RPMI8226 (cell line): ENCODE measurements at regions not wholly inside any gene's neighbourhood (a gene's known extent, or its start where the extent isn't known, plus 50 kb on each side); places are given as distances from the start of the nearest gene placed in this dataset.
A peak's percentile ranks its signal among the peaks of the same experiment; 100 is the strongest.

Source experiments
- DNase-seq: peaks from one replicate; pipeline ENCODE4 v3.0.0-alpha.2; 2015

DNA sequence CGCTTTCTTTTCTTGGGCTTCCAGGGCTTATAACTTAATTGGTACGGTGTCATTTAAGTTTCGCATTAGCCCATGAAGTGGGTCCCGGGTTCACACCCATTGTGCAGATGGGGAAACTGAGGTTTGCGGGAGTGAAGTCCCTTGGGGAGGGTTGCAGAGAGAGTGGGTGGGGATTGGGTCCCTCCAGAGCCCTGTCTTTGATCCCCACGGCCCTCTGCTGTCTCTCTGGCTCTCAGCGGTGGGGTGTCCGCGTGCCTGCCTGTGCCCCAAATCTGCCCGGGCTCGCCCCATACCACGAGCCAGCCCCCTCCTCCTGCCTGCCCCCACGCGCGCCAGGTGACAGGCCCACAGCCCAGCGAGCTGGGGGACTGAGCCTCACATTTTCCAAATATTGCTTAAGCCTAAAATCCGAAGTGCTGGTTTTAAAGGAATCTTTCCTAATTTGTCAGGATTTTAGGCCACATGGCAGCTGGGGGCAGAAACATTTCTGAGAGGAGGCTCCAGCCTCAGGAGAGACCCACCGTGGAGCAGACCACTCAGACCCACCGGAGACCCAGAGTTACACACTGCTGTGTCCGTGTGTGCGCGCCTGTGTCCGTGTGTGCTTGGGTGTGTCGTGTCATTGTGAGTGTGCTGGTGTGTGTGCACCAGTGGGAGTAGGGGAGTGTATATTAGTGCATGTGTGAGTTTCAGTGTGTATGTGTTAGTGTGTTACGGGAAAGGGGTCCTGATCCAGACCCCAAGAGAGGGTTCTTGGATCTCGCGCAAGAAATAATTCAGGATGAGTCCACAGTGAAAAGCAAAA lies 159.5 kb upstream of the IER5L start:
- no peak for DNase-seq

DNA sequence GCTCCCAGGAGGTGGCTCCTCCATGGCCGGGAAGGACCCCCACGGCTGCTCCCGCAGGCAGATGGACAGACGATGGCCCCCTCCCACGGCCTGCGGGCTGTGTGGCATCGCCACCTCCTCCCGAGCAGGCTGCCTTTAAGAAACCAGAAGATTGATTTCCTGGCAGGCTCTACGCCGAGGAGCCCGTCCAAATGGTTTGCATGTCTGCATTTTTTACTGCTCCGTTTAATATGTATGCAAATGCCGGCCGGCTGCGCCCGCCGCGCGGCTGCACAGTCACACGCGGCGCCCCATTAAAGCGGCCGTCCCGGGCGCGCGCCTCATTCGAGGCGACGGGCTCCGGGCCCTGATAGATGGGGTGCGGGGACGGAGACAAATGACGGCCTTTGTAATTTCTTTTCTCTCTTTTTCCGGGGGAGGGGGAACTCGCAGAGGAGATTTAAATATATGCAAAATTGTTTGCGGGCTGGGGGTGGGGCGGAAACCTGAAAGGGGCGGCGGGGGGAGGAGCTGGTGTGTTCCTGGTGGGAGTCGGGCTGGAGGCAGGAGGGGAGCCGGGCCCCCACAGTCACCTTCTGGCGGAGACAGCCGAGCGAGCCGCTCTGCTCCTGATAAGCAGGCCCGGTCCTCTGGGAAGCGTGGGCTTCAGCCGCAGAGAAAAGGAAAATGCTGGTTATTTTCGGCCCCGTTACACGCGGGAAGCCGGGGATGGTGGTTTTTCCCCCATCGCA lies 158.7 kb upstream of the IER5L start:
- DNase-seq = peak; percentile 79

DNA sequence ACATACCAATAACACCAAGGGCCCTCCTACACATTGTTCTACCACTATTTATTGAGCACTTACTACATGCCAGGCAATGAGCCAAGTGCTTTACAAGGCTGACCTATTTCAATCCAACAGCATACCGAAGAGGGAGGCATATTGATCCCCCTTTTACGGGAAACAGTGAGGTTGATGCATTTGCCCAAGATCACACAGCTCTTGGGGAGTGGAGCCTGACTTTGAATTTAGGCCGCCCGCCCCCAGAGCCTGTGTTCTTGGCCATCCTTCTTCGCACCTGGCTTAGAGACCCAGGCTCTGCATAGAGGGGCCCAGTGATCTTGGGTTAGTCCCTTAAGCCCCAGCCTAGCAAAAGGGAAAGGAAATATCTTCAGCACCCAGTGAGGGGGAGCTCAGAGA lies 158.1 kb upstream of the IER5L start:
- no peak for DNase-seq

DNA sequence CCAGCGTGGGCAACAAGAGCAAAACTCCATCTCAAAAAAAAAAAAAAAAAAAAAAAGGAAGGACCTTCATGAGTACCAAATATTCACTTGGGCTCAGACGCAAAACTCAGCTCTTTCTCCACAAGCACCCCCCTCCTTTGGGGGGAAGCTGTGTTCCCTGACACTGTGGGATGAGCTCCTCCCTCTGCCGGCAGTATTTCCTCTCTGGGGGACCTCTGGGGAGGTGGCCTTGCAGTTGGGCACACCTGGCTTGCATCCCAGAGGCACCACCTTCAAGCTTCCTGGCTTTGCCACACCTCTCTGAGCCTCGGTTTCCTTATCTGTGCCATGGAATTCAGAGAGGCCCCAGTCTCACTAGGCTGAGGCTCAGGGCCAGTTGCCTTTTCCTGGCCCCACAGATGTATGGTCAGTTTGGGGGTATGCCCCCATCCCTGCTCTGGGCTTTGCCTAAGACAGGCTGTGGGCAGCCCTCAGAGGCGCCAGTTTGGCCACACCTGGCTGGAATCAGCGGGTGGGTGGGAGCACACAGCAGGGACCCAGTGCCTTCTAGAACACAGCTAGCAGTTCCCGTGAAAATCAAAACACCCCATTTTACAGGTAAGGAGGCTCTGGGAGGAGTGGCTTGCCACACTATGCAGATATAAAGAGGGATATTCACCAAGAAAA lies 157.5 kb upstream of the IER5L start:
- no peak for DNase-seq

DNA sequence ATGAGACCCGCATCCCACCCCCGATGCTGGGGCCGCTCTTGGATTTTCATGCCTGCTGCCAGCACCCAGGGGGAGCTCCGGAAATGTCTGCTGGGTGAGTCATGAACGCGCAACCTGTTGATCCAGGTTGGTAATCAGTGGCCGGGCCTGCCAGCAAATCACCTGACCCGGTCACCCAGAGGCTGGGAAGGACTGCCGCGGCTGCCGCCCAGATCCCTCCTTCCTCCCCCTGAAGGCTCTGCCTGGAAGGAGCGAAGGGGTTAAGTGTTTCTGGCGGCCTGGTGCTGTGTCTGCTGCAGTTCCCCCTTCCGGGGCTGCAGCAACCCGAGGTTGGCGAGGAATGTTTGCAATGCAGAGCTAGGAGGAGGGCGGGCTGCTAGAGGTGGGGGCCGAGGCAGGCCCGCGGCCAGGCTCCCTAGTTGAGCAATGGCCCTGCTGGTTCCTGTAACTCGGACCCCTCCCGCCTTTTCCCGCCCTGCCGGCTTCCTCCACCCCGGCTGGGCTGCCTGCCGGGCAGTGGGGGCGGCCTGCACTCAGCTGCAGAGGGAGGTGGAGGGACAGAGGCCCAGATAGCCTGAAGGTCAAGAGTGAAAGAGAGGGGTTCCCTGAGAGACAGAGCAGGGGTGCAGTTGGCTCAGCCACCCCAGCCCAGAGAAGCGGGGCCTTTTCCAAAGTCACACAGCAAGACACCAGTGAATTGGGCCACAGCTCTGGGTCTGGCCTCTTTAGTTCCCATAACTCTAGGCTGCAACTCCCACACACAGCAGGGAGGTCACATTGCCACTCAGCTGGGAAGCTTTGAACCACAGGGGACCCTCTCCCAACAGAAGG lies 156.3 kb upstream of the IER5L start:
- DNase-seq = peak; percentile 65

DNA sequence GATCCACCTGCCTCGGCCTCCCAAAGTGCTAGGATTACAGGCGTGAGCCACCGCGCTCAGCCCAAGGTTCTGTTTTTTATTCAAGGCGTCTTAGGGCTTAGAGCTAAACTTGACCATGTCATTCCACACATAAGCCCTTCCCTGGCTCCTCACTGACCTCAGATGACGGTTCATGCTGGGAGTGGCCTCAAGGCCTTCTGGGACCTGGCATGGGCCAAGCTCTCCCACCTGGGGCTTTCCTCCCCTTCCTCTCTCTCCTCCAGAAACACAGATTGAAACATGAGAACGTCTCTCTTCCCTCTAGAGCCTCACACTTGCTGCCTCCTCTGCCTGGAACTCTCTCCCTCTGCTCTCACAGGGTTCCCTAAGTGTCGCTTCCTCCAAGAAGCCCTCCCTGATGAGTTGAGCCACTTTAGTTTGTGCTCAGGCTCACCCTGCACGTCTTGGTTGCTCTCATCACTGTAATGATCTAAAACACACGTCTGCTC lies 155.6 kb upstream of the IER5L start:
- DNase-seq = no peak

DNA sequence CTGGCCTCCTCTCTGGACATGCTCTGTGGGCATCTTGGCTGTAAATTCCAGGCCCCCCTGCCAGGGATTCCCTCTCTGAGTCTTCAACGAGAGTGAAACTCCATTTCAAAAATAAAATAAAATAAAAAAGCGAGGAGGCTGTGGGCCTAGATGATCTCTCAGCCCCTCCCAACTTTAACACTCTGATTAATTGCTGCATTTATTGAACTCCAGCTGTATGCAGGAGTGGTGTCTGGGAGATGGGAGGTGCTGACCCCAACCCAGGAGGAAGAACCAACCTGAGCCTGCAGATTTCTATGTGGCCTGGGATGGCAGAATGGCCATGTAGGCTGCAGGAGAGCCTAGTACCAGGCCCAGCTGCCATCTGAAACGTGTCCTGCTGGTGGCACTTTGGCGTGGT lies 154.5 kb upstream of the IER5L start:
- no peak for DNase-seq

DNA sequence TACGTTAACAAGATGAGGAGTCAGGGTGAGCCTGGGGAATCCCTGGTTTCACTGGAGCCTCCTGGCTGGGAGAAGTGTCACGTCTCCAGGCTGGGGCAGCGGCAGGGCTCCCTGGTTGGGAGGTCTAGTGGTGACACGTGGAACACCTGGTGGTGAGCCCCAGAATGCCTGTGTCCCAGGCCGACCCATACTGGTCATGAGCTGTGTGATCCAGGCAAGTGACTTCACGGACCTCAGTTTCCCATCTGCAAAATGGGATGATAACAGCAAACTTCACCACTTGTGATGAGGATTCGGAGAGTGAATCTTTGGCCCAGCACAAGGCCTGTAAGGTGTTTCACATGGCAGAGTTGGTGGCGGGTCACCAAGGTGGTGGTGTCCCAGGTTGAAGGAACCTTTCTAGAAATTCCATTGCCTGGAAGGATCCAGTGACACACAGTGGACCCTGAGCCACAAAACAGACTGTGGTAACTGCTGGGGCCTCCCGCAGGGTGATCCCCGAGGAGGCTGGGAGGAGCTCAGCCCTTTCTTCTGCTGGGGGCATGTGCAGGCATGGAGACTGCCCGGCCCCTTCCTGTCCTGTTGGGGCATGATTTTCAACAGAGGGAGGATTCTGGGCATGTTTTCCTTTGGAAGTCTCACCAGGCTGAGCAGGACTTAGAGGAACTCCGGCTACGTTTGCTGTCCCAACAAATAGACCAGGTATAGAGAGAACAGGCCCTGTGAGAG lies 153.9 kb upstream of the IER5L start:
- no peak for DNase-seq

DNA sequence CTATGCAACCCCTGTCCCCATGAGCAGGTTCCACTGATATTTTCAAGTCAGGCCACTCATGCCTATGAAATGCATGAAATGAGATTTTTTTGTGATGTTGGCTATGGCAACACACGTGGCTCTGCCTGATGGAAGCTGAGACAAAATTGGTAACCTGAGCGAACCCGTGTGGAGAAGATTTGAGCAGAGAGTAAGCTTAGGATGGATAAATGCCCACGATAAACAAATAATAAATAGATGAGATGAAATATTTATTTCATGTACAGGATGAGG lies 153.4 kb upstream of the IER5L start:
- DNase-seq = no peak

DNA sequence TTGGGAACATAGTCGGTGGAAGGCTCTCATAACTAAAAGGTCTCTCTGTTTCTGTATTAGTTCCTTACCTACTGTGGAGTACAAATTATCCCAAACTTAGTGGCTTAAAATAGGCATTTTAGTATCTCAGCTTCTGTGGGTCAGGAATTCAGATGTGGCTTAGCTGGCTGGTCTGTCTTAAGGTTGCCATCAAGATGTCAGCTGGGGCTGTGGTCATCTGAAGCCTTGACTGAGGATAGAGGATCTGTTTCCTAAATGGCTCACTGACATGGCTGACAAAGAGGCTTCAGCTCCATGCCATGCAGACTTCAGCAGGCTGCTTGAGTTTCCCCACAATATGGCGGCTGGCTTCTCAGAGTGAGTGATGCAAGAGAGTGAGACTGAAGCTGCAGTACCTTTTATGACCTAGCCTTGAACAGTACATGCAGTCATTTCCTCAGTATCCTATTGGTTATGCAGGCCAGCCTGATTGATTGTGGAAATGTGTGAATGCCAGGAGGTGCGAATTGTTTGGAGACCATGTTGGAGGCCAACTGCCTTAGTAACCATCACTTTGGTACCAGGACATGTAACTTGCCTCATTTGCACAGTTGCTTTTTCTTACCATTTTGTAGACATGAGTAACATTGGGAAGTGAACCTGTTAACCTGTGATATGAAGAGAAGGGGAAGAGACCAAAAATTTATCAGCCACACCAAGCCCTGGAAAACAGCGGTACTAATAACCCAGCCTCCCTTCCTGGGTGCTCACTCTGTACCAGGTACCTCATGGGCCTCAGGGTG lies 152.8 kb upstream of the IER5L start:
- no peak for DNase-seq

DNA sequence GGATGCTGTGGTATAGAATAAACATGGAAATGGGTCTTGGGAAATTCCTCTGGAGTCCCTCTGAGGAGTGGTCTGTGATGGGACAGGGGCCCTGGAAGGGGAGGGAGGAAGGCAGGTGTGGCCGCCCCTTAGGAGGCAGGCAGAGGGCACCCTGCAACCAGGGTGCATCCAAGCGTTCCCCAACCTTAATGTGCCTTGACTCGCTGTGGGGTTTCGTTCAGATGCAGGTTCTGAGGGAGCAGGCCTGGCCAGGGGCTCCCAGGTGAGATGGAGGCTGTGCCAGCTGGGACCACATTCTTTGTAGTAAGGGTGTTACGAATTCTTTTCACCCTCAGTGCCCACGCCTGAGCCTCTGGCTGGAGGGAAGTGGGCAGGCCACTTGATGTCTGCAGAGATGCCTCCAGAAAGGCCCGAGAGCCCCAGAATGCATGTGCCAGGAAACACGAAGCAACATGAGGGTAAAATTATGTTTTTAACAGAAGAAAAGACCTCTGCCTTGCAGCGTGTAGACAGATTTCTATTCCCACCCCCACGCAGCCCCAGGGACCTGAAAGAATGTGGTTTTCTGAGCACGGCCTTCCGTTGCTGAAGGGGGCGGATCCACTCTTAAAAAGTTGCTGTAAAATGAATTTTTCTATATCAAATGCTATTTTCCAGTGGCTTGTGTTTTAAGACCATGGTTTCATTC lies 150.4 kb upstream of the IER5L start:
- DNase-seq = no peak

DNA sequence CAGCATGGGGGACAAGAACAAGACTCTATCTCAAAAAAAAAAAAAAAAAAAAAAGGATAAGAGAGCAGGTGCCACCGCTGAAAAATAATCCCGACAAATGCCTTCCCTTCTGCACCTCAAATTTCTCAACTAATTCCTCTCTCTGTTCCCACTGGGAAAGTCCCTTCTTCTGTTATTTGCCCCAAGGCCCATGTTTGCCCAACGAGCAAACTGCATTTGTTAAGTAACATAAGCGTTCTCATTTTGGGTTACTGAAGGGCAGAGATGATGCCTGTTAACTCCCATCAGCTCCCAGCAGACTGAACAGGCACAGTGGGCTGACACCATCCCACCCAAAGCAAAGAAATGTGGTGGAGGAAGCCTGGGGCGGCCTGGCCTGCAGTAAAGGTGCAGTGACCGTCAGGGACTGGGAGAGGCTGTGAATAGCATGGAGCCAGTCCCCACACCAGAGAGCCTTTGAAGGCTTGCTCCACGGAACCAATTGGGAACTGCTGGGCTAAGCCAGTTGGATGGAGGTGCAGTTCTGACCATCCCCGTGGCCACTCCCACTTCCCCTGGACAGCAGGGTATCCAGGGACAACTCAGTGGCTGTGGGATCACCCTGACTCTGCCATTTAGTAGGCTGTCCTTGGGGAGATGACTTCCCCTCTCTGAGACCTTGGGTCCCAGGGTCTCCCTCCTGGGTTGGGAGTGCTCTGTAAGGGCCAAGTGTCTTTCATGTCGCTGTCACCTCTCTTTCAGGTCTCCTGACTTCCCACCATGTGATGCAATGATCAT lies 149.7 kb upstream of the IER5L start:
- DNase-seq = no peak

DNA sequence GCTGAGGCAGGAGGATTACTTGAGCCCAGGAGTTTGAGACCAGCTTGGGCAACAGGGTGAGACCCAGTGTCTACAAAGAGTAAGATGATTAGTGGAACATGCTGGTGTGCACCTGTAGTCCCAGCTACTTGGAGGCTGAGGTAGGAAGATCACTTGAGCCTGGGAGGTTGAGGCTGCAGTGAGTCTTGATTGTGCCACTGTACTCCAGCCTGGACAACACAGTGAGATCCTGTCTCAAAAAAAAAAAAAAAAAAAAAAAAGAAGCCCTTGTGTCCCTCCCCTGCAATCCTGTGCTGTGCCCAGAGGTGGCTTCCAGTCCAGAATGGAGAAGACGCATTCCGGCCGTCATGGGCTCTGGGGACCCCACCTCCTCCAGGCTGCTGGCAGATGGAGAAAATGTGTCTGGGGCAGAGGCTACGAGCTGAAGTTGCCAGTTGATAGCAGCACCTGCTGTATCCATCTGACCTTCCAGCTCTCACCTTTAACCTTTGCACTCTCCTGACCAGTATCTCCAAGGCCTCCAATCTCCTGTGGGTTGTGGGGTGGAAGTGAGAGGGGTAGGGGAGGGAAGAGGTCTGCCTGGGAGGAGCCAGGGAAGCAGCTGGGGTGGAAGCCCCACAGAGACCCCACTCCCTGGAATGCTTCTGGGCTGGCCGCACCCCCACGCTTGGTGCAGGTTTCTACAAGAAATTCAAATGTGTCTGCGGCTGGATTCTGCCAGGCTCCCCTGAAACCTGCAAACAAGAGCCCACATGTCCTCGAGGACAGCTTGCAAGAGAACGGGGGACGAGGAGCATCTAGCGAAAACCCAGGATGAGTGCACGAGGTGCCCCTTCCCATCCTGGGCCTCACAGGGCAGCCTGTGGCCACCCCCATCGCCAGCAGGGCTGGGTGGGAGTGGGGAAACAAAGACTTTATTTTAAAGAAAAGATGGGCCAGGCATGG lies 148.3 kb upstream of the IER5L start:
- DNase-seq = no peak

DNA sequence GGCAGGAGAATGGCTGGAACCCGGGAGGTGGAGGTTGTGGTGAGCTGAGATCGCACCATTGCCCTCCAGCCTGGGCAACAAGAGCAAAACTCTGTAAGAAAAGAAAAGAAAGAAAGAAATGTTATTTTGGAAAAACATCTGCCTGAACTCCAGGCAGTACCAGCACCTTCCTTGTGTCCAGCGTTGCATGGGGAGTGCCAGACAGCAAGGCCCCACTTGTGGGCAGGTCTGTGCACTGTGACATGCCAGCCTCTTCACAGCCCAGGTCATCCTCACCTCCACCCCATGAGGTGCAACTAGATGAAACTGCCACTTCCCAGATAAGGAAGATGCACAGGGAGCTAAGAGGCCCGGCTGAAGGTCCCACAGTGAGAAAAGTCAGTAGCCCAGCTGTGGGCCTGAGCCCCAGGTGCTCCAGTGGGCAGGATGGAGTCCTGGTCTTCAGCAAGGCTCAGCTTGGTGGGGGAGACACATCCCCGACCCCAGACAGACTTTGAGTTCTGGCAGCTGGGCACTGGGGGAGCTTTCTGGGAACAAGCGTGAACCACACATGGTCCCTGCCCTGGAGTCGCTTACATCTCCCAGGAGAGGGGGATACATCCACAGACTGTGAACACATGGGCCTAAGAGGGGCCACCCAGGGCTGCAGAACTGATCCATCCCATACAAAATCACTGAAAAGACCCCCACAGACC lies 146.9 kb upstream of the IER5L start:
- no peak for DNase-seq

DNA sequence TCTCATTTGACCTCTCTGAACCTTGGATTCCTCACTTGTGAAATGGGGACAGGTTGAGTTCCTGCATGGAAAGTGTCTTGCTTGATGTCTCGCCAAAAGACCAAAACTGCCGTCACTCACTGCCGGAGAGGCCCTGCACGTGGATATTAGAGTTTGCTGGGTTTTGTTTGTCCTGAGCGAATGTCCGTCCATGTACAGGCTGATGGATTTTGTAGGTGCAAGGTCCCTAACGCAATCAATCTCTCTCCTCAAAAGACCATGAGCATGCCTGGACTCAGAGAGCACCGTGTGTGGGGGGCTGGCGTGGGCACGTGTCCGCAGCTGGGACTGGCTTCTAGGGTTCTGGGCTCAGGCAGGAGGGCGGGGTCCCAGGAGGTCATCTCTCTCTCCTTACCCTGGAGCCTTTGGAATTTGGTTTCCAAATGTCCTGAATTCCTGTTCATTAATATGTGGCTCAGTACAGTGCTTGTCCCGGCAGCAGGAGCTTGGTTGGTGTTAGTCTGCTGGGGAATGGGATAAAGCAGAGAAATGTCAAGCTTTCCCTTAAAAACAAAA lies 146.0 kb upstream of the IER5L start:
- DNase-seq = no peak

DNA sequence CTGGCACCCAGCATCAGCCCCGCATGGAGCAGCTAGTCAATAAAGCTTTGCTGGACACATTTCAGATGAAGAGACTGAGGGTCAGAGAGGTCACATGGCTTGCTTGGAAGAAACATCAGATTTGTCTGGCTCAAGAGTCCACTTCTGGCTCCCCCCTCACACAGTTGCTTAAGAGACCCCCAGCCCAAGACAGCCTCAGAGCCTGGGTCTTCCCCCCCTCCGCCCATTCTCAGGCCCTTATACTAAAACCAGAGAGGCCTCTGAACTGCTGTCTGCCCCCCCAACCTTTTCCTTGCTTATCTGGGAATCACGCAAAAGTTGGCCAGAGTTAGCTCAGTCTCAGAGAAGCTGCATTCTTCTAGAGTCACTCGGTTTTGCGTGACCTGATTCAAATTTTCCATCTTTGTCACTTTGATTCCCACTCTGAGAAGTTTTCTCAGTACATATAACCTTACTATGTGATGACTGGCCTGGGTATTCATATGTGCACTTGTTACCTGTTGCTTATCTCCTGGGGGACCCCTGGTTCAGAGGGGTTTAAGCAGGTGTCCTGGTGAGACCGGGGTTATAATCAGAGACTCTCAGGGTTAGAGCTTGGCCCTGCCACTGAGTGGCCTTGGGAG lies 145.4 kb upstream of the IER5L start:
- no peak for DNase-seq

DNA sequence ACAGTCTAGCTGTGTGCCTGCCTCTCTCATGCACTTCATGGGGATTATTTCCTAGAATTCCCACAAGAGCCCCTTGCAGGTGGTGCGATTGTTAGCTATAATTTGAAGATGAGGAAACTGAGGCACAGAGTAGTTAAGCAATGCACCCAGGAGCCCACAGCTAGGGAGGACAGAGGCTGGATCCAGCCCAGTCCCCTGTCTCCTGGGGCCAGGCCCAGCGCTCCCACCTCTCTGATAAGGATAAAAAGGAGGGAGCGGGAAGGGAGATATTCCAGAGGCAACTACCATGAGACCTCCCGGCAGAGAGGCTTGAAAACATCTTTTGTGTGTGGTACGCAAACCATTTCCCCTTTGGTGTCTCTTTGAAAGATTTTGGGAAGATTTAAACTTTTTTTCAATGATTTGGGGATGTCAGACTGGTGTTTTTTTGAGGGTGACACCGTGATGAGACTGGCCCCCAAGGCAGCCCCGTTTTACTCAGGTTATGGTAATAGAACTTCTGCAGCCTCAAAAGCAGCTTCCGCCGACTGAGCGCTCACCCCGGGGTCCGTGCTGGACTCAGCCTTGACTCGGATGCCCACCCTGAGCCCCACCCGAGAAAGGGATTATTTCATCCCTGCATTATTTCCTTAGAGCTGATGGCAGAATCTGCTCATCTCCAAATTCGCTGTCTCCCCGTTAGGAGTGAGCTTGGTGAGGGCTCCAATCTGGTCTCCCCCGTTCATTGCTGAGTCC lies 144.7 kb upstream of the IER5L start:
- no peak for DNase-seq
